DMS153 (cell line): ENCODE measurements at regions not wholly inside any gene's neighbourhood (a gene's known extent, or its start where the extent isn't known, plus 50 kb on each side); places are given as distances from the start of the nearest gene placed in this dataset.
A peak's percentile ranks its signal among the peaks of the same experiment; 100 is the strongest.
"Not testable (repeated sequence)": the region's sequence is repeated elsewhere in the genome, so short reads cannot be mapped to it uniquely, and the experiment has no call there.

Experiments
- DNase-seq: peaks from one replicate; lab custom pipeline; 2025; lab: John Stamatoyannopoulos, UW

DNA sequence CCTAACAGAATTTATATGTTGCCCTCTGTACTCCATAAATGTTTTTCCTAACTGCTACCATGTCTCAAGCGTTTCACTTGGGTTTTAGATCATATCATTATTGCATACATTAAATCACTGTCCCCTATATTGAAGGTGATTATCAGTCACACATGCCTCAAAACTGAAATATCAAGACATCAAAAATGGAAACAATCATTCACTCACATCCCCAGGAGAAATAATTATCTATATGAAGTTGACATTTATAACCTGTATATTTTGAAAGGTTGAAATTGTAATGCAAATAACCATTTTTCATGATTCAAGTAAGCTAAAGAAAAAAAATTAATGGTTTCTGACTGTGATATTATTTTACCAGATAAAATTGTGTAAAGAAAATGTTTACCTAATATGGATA is 1695.0 kb downstream of the SLITRK1 start:
- DNase-seq, result no peak

GRCh38 chr13:82176751-82177150 is 1705.5 kb downstream of the SLITRK1 start:
- DNase-seq, result no peak

GRCh38 chr13:82165396-82166174 is 1716.7 kb downstream of the SLITRK1 start:
- DNase-seq, result no peak

- DNase-seq, result not testable (repeated sequence)
These were observed 1717.4 kb downstream of the SLITRK1 start for GRCh38 chr13:82164780-82165395.

DNA sequence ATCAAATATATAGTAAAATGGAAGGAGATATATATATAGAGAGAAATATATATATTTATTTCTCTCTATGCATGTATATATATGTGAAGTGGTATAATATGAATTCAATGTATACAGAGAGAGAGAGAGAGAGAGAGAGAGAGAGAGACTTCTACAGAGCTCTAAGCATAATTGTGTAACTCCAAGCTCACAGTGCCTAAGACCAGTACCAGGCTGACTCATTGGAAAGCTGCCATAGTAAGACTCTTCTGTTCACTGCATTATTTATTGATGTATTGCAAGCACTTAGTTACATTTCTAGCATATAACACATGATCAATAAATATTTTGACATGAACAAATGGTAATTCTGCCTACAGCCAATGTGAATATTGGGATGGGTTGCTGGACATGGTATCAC is 1734.7 kb downstream of the SLITRK1 start:
- DNase-seq, result no peak

GRCh38 chr13:82136880-82137279 is 1745.4 kb downstream of the SLITRK1 start:
- no peak for DNase-seq

DNA sequence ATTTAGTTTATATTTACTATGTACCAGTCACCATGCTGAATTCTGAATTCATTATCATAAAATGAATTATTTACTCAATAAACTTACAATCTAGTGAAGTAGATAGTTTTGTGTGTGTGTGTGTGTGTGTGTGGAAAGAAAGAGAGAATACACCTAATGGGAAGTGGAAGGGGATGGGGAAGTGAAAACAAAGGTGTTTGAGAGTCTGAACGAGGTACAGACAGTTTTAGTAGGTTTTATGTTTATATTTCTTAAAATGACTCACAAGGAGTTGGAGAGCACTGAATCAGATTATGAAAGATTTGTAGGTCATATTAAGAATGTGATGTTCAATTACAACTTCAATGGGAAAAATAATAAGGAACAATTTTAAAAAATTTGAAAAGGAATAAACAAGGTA is 1753.0 kb downstream of the SLITRK1 start:
- no peak for DNase-seq

DNA sequence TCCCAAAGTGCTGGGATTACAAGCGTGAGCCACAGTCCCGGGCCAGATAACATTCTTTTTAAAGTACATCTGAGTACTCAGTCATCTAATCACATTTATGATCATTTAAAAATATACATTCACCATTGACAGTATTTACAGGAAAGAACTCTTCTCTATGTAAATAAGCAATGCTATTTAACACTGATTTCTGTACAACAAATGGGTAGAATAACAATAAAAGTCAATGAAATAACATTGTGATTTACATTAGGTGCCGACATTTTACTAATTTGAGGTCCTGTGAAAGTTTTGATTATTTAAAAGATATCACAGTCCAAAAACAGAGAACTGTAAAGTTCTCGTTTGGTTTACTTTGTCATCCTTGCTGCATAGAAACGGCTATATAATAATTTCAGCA is 1763.7 kb downstream of the SLITRK1 start:
- DNase-seq, result no peak

GRCh38 chr13:82116422-82116989 is 1765.8 kb downstream of the SLITRK1 start:
- no peak for DNase-seq

- DNase-seq, result no peak
These were observed 1766.9 kb downstream of the SLITRK1 start for GRCh38 chr13:82115391-82115790.

- no peak for DNase-seq
These were observed 1755.3 kb upstream of the SPRY2 start for GRCh38 chr13:82096256-82096655.

GRCh38 chr13:82092312-82092711 is 1751.4 kb upstream of the SPRY2 start:
- DNase-seq, result no peak

- no peak for DNase-seq
These were observed 1747.9 kb upstream of the SPRY2 start for GRCh38 chr13:82088781-82089180.

DNA sequence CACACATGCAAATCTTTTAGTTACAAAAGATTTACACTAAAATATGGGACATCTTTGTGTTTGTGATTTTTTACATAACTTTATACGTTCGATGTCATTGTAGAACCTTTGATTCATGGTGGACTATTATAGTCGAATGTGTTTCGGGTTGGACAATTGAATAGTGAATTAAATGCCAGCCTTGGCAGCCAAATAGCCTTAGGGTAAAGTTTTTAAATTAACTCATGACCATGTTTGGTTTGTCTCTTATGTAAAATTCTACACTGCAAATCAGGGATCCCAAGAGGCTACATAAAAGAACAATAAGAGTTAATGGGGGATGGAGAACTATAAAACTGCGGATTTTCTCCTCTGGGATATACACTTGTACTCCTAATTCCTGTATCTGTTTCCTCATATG is 1735.6 kb upstream of the SPRY2 start:
- DNase-seq, result peak; percentile 15

DNA sequence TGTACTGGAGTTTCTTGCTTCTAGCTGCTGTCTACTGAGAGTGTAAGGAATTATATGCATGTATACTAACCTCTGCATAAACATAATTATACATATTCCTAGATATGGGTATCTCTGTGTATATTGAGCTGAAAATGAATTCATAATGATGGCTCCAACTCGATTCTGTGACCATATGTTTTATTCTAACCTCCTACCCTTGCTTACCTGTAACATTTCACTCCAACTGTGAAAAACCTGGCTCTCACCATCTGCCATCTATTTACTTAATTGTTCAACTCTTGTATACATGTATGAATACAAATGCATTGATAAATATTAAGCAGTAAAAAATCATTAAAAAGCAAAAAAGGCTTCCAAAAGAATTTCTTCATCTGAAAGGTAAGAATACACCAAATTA is 1729.5 kb upstream of the SPRY2 start:
- no peak for DNase-seq

DNA sequence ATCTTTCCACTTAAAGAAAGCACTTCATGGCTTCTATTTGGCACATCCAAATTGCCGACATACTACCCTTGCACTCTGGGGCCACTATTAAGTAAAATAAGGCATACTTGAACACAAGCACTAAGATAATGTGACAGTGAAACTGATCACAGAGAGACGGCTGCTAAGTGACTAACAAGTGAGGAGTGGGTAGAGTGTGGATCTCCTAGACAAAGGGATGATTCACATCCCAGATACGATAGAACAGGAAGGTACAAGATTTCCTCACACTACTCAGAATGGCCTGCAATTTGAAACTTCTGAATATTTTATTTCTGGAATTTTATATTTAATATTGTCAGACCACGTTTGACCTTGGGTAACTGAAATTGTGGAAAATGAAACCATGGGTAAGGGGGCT is 1721.8 kb upstream of the SPRY2 start:
- no peak for DNase-seq

- no peak for DNase-seq
These were observed 1717.4 kb upstream of the SPRY2 start for GRCh38 chr13:82058364-82058763.

DNA sequence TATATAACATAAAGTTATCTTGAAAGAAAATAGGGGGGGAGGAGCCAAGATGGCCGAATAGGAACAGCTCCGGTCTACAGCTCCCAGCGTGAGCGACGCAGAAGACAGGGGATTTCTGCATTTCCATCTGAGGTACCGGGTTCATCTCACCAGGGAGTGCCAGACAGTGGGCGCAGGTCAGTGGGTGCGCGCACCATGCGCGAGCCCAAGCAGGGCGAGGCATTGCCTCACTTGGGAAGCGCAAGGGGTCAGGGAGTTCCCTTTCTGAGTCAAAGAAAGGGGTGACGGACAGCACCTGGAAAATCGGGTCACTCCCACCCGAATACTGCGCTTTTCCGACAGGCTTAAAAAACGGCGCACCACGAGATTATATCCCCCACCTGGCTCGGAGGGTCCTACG is 1704.4 kb upstream of the SPRY2 start:
- DNase-seq, result not testable (repeated sequence)

DNA sequence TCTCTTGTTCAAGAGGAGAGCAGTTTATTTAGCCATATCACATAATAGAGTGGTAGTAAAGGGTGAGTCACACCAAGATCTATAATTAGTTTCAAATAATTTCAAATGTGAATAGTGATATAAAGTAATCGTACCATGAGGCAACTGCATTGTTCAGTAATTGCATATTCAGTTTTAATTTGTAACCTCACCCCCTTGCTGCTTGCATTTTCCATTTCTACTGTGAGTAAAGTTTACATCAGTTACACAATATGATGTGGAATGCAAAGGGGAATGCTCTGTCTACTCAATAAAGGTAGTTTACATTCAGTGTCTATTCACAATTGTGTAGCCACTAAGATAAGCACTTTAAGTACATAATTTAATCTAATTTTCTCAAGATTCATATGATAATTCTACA is 1695.7 kb upstream of the SPRY2 start:
- DNase-seq, result no peak

DNA sequence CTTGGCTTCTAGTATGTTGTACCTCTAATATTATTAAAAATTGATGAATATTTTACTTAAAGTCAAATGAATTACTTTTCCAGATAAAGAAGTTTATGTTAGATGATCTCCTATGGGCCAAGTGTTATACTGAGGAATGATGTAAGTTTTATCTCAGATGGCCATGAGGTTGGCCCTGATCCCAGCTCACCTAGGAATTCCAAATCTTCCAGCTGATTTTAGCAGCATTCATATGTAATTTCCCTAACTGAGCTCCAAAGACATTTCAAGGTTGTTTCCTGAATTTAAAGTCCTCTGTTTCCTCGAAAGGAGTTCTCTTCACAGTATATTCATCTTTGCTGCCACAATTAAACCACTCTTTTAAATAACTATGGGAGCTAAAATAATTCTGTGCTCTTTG is 1670.4 kb upstream of the SPRY2 start:
- DNase-seq, result no peak

- peak; percentile 26 for DNase-seq
These were observed 1669.9 kb upstream of the SPRY2 start for GRCh38 chr13:82010780-82011179.

DNA sequence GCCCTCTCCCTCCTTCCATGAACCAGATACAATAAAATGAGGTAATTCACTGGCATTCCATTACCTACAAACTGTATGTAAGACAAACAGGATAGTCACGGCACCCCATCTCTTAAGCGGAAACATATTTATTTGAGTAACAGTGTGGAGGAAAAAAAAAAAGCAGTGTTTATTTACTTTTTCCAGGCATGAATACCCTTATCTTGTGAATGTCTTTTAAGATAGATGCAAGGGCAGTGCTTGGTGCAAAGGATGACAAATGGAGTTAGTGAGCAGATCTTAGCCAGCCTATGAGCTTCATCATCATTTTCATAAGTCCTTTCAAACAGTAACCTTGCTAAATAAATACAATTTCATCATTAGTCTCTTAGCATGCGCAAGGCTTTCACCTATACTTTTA is 1661.8 kb upstream of the SPRY2 start:
- DNase-seq, result no peak

GRCh38 chr13:81995316-81995715 is 1654.4 kb upstream of the SPRY2 start:
- no peak for DNase-seq

DNA sequence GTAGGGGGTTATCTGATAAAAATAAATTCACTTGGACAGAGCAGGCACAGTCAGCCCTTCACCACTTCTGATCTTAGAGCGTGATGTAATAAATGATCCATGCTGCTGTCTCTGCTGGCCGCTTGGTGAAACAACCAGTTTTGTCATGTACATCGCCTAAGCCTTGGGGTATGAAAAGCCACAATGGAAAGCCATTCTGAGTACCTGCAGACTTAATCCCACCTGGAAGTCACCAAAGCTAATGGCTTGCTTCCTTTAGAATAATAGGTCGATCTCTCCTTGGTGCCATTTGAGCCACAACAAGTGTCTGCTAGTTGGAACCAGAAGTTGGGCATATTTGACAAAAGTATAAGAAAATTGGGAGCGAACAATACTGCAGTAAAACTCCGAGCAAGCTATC is 1649.7 kb upstream of the SPRY2 start:
- no peak for DNase-seq
